HG03432 (cell line): ENCODE measurements at regions not wholly inside any gene's neighbourhood (a gene's known extent, or its start where the extent isn't known, plus 50 kb on each side); places are given as distances from the start of the nearest gene placed in this dataset.

ENCODE experiments used
- ATAC-seq: cut with Tn5 transposase; IDR thresholded peaks from one replicate; pipeline ENCODE4 v1.9.1; 2021; ENCODE audit warnings: mild to moderate bottlenecking, moderate library complexity; ENCODE audit not compliant: unreplicated experiment

GRCh38 chr3:124230998-124231397 is 239.1 kb upstream of the ROPN1 start:
- no peak for ATAC-seq

GRCh38 chr3:124234852-124235252 is 242.9 kb upstream of the ROPN1 start:
- ATAC-seq = no peak

DNA sequence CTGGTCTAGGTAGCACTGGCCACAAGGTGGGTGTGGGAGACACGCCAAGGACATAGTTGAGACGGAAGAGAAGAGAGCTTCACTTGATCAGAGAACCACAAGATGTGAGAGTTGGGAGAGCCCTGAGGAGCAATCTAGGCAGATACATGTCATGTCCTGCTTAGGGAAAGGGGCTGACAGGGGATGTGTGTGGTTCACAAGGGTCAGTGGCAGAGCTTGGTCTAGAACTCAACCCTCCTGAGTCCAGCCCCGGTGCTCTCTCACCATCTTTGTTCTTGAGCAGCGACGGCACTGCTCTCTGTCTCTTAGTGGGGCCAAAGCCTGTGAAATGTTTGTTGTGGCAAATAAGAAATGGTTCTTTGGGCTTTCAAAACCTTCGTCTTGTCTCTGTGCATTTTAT is 243.5 kb upstream of the ROPN1 start:
- ATAC-seq = no peak

GRCh38 chr3:124243177-124243859 is 251.4 kb upstream of the ROPN1 start:
- ATAC-seq = no peak

- no peak for ATAC-seq
These were observed 254.5 kb upstream of the ROPN1 start for GRCh38 chr3:124246376-124246775.

DNA sequence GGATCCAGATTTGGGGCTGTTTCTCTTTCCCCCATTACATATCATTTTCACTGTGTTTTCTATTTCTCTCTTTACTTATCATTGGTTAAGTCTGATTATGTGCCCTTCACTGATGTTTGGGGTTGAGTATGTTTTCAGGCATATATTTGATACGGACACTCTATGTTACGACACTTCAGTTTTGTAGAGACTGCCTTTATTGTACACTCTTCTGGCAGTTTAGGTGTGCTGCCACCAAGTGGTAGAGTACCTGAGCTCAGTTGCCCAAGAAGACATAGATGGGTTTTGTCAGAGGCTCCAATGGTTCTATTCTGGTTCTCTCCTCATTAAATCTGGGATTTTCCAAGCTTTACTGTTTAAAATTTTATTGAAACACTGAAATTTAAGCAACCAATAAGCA is 255.0 kb upstream of the ROPN1 start:
- no peak for ATAC-seq

DNA sequence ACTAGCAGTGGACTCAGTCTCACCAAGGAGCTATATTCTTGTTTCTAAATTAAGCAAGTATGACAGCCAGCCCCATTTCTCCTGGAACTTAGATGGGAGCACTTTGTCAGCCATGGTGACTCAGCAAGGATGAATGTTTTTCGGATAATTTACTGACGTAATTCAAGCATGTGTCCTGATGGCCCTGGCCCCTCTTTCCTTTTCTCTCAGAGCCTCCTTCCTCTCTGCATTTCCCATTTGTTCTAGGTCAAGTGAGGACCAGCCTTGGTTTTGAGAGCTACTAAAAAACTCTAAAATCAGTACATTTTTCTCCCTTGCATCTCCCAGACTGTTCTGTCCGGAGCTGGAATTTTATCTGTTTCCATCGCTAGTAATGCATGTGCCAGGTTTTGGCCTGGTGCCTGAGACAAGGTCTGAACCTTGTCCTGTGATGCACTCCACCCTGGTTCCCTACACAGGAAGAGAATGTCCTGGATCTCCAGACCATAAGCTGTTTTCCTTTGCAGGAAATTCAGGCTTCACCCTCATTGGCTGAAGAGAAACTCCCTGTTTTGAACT is 256.6 kb upstream of the ROPN1 start:
- ATAC-seq = no peak

- ATAC-seq = no peak
These were observed 257.1 kb upstream of the ROPN1 start for GRCh38 chr3:124249038-124249437.

DNA sequence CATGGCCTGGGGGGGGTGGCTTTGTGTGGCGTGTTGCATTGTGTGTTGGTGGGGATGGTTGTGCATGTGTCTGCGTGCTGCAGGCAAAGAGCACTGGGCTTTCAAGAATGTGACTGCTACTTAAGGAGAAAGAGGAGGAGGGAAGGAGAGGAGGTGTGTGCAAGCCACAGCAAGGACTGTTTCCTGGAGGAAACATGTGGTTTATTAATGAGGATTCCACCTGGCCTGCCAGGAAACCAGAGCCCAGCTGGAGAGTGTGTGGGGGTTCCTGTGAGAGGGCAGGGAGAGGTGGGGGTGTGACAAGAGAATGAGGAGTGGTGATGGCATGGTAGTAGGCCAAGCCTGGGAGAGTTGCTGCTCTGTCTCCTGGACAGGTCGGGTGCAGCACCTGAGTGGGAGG is 258.1 kb upstream of the ROPN1 start:
- no peak for ATAC-seq

DNA sequence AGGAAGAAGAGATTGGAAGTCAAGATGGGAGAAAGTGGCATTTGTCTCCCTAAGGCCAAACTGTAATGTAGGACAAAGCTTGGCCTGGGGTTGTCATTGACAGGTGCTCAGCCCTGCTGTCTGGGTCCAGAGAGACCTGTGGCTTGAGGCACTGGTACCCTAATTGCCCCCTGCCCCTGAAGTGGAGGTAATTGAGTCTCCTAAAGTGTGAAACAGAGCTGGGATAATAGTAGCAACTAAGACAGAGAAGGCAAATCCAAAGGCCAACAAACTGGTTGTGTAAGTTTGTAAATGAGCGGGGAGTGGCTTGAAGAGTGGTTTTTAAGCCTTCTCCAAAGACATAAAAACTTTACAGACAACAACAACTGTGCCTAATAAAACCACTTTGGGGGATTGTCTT is 264.2 kb upstream of the ROPN1 start:
- no peak for ATAC-seq

DNA sequence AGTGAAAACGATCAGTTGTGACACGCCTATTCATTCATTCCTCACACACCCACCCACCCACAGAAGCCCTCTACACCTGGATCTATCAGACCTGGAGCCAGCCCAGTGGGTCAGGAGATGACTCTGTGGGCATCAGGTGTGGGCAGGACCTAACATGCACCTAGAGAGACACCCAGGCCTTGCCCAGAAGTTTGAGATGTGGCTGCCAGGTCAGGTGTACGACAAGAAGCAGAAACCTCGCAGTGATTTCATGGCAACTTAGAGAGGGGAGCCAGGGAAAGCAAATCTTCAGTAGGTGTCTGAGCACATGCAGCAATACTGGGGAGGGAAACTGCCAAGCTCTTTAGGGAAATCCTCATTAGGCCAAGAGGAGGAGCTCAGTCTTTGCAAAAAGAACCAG is 264.7 kb upstream of the ROPN1 start:
- ATAC-seq = no peak

DNA sequence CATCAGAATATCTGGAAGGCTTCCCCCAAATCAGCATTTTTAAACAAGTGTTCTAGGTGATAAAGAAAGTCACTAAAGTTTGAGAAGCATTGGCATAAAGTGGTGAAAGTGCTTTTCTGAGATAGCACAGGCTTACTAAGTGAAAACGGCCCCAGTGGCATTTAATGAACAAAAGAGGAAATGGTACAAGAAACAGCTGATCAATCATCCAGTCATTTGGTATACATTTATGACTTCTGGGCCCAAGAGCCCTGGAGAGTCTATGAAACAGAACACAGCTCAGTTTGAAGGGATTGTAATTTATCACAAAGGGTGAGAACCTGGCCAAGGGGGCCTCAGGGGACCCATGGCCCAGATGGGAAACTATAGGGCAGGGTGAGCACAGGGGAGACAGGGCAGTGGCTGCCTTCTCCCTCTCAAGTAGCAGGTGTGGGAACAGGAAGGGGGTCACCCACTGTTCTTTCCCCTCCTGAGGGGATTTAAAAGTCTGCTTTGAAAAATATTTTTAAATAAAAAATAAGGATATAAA is 265.5 kb upstream of the ROPN1 start:
- no peak for ATAC-seq

GRCh38 chr3:124258057-124258500 is 266.2 kb upstream of the ROPN1 start:
- no peak for ATAC-seq

- ATAC-seq = no peak
These were observed 268.4 kb upstream of the ROPN1 start for GRCh38 chr3:124260206-124260915.

DNA sequence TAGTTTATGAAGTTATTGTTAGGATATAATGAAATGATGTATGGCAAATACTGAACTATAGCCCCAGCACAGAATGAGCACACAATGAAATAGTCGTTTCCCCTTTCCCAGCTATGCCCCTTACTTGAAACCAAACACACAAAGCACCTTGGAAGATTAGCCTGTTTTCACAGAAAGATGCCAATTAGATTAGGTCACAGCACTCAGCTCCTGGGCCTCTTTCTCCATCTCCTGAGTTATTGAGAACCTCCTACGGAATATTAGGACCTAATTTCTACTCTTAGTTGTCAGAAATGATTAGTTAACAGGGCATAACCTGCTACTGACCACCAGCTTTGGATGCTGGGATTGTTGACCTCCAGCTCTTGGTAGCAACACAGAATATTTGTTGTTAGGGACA is 269.4 kb upstream of the ROPN1 start:
- no peak for ATAC-seq

DNA sequence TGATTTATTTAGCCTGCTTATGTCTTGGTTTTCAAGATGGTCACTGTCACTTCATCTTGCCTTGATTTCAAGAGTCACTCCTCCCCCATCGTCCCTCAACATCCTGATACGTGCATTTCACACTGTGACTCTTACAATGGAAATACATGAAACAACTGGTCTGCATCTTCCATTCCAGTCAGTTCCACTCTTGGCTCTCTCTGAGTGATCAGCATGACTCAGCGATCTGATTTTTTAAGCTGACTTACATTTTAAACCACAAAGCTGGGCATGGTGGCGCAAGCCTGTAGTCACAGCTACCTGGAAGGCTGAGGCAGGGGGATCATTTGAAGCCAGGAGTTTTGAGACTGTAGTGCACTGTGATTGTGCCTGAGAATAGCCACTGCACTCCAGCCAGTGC is 271.2 kb upstream of the ROPN1 start:
- no peak for ATAC-seq

DNA sequence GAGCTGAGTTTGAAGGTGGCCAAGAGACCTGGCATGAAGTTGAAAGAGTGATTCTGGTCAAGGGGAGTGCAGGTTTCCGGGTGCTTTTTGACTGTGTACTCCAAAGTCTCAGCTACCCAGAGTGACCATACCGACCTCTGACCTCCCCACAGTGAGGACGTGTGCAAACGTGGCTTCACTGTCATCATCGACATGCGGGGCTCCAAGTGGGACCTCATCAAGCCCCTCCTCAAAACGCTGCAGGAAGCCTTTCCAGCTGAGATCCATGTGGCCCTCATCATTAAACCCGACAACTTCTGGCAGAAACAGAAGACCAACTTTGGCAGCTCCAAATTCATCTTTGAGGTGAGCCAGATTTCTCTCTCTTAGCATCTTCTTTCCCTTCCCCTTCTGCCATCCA is 272.4 kb upstream of the ROPN1 start:
- ATAC-seq = no peak

GRCh38 chr3:124266487-124266886 is 274.6 kb upstream of the ROPN1 start:
- no peak for ATAC-seq

GRCh38 chr3:124267406-124267805 is 275.5 kb upstream of the ROPN1 start:
- ATAC-seq = no peak

DNA sequence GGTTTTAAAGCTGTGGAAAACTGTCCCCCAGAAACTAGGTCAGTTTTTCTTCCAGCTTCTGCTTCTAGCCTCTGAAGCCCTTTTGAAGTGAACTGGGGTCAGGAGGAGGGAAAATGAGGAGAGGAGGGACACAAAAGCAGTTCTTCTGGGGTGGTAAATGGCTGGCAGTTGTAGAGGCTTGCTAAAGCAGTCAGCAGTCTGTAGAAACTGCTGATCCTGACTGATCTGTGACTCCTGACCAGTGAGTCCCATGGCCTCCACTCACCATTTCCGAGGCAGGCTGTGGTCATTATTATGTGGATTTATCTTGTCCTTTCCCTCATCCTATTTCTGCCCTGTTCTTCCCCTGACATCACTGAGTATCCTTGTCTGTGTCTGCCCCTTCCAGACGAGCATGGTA is 276.4 kb upstream of the ROPN1 start:
- no peak for ATAC-seq

- ATAC-seq = no peak
These were observed 277.7 kb upstream of the ROPN1 start for GRCh38 chr3:124269619-124270018.

- no peak for ATAC-seq
These were observed 280.8 kb upstream of the ROPN1 start for GRCh38 chr3:124272605-124273151.
